ENCODE measurements at regions not wholly inside any gene's neighbourhood (a gene's known extent, or its start where the extent isn't known, plus 50 kb on each side); places are given as distances from the start of the nearest gene placed in this dataset.

DNA sequence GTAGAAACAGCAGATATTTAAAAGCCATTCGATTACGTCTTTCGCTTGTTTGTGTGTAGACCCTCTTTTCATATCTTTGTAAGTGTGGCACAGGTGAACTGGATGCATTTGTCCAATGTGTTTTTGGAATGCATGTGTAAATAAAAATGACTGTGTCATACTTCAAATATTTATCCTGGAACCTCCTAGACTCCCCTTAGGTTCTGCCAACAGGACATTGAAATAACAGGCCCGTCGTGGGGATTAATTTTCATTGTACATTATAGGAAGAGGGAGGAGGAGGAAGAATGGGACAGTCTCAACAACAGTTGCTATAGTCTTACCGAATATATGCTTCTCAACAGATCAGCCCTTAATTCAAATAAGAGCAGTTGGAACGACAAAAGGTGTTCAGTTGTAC lies 95.8 kb downstream of the PRKAB2 start:
- TF ChIP-seq FOXA1 (IDR thresholded peaks at IDR 0.05) (no peak), SP1 (IDR thresholded peaks at IDR 0.05) (no peak), FOXM1 (IDR thresholded peaks at IDR 0.05; ENCODE audit: borderline replicate concordance) (no peak), ELF4 (IDR thresholded peaks at IDR 0.05) (no peak), BHLHE40 (IDR thresholded peaks at IDR 0.05; ENCODE audit: borderline replicate concordance) (no peak), FOXK2 (IDR thresholded peaks at IDR 0.05) (no peak), L3MBTL2 (conservative IDR thresholded peaks at IDR 0.05) (no peak), NFRKB (IDR thresholded peaks at IDR 0.05) (no peak), HDGF (IDR thresholded peaks at IDR 0.05; ENCODE audit: borderline replicate concordance) (no peak), ZNF384 (IDR thresholded peaks at IDR 0.05) (no peak), TARDBP (IDR thresholded peaks at IDR 0.05) (no peak), SUZ12 (IDR thresholded peaks at IDR 0.05) (no peak)
